Ishikawa (cell line): ENCODE measurements at regions not wholly inside any gene's neighbourhood (a gene's known extent, or its start where the extent isn't known, plus 50 kb on each side); places are given as distances from the start of the nearest gene placed in this dataset.

Experiments used
- CEBPB ChIP-seq: IDR thresholded peaks from 2 replicates; pipeline ENCODE4 v1.6.1; 2012
- CREB1 ChIP-seq: IDR thresholded peaks from 2 replicates; pipeline ENCODE4 v1.6.1; 2012; ENCODE audit warnings: low read depth
- EGR1 ChIP-seq: IDR thresholded peaks from 2 replicates; pipeline ENCODE4 v1.6.1; 2012
- EP300 ChIP-seq: IDR thresholded peaks from 2 replicates; pipeline ENCODE4 v1.6.1; 2012; ENCODE audit warnings: borderline replicate concordance
- MAX ChIP-seq: IDR thresholded peaks from 2 replicates; pipeline ENCODE4 v1.6.1; 2012
- RAD21 ChIP-seq: IDR thresholded peaks from 2 replicates; pipeline ENCODE4 v1.6.1; 2012; ENCODE audit warnings: low read depth
- REST ChIP-seq: IDR thresholded peaks from 2 replicates; pipeline ENCODE4 v1.6.1; 2012; ENCODE audit warnings: low read depth, mild to moderate bottlenecking
- TAF1 ChIP-seq: IDR thresholded peaks from 2 replicates; pipeline ENCODE4 v1.6.1; 2012; ENCODE audit warnings: low read depth, mild to moderate bottlenecking
- TCF12 ChIP-seq: IDR thresholded peaks from 2 replicates; pipeline ENCODE4 v1.6.1; 2012; ENCODE audit warnings: low read depth
- TEAD4 ChIP-seq: IDR thresholded peaks from 2 replicates; pipeline ENCODE4 v1.6.1; 2012
- ZBTB7A ChIP-seq: IDR thresholded peaks from 2 replicates; pipeline ENCODE4 v1.6.1; 2012; ENCODE audit warnings: low read depth

DNA sequence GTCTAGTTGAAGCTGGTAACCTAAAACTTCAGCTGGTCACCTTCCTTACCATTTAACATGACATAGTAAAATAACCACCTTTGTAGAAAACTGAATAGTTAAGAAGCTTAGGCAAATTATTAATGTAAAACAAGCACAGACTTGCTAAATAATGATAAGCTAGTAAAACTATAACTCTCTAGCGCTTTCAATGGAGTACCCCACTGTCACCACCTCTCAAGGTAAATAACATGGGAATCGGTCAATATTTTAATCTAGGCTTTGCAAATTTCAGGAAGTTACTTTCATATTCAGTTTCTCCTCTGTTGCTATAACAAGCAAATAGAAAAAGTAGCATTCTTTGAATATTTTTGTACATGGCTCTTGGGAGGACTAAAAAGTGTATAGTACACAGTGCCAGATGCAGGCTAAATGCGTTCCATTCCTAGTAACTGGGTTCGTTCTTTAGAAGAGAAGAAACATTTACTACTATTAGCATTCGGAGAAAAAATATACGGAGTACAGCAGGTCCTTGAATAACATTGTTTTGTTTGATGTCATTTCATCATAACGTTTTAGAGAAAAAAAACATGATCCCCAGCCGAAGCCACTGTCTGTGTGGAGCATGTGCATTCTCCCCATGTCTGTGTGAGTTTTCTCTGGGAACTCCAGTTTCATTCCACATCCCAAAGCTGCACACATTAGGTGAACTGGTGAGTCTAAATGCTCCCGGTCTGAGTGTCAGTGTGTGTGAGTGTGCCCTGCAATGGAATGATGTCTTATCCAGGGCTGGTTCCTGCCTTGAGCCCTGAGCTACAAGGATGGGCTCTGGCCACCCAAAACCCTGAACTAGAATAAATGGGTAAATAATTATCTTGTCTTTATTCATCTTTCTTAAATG lies 52.5 kb downstream of the EPRS1 start:
- TF ChIP-seq TAF1: no peak
- TF ChIP-seq CEBPB: no peak
- no peak for TF ChIP-seq MAX
- no peak for TF ChIP-seq TEAD4
- no peak for TF ChIP-seq ZBTB7A
- TF ChIP-seq REST: no peak
- TF ChIP-seq EP300: no peak
- TF ChIP-seq TCF12: no peak
- TF ChIP-seq CREB1: no peak
- no peak for TF ChIP-seq RAD21
- no peak for TF ChIP-seq EGR1
